ENCODE measurements at regions not wholly inside any gene's neighbourhood (a gene's known extent, or its start where the extent isn't known, plus 50 kb on each side); places are given as distances from the start of the nearest gene placed in this dataset.

- TF ChIP-seq ZGPAT (CRISPR knock-in tag; IDR thresholded peaks at IDR 0.05) (peak; percentile 51), DPF2 (CRISPR knock-in tag; IDR thresholded peaks at IDR 0.05; ENCODE audit: borderline replicate concordance, low read depth) (peak; percentile 57; the same call in 1 of the 2 replicates), ZNF770 (CRISPR knock-in tag; IDR thresholded peaks at IDR 0.05) (no peak), FOXK1 (CRISPR knock-in tag; IDR thresholded peaks at IDR 0.05; ENCODE audit: borderline replicate concordance, low read depth) (peak; percentile 32; the same call in 1 of the 2 replicates), LCORL (IDR thresholded peaks at IDR 0.05) (0 out of 2 replicates have a peak, but pooled peaks have one; percentile 6), LCORL (CRISPR knock-in tag; IDR thresholded peaks at IDR 0.05) (peak; percentile 58), GATAD2A (CRISPR knock-in tag; IDR thresholded peaks at IDR 0.05) (peak; percentile 81), PAXIP1 (CRISPR knock-in tag; conservative IDR thresholded peaks at IDR 0.05) (peak; percentile 75), SMC3 (IDR thresholded peaks at IDR 0.05; ENCODE audit: low read length) (no peak), SETDB1 (CRISPR knock-in tag; IDR thresholded peaks at IDR 0.05; ENCODE audit: borderline replicate concordance) (no peak), ZFP36L1 (CRISPR knock-in tag; IDR thresholded peaks at IDR 0.05) (0 out of 2 replicates have a peak, but pooled peaks have one; percentile 41), TCF7 (IDR thresholded peaks at IDR 0.05; ENCODE audit: low read depth) (0 out of 2 replicates have a peak, but pooled peaks have one; percentile 25), HNF4A (CRISPR knock-in tag; IDR thresholded peaks at IDR 0.05) (peak; percentile 79), FOSL2 (CRISPR knock-in tag; IDR thresholded peaks at IDR 0.05) (peak; percentile 77), ERF (CRISPR knock-in tag; IDR thresholded peaks at IDR 0.05) (0 out of 2 replicates have a peak, but pooled peaks have one; percentile 41), MYC (CRISPR knock-in tag; IDR thresholded peaks at IDR 0.05; ENCODE audit: borderline replicate concordance) (no peak), TBX2 (CRISPR knock-in tag; IDR thresholded peaks at IDR 0.05; ENCODE audit: borderline replicate concordance) (no peak), NCOA2 (CRISPR knock-in tag; IDR thresholded peaks at IDR 0.05) (peak; percentile 59; the same call in 1 of the 2 replicates), NFIC (IDR thresholded peaks at IDR 0.05; ENCODE audit: low read length) (peak; percentile 63; the same call in 1 of the 2 replicates), HDAC2 (CRISPR knock-in tag; IDR thresholded peaks at IDR 0.05) (peak; percentile 40; the same call in 1 of the 2 replicates), SALL1 (CRISPR knock-in tag; IDR thresholded peaks at IDR 0.05) (peak; percentile 68; the same call in 1 of the 2 replicates), ZZZ3 (CRISPR knock-in tag; IDR thresholded peaks at IDR 0.05; ENCODE audit: borderline replicate concordance) (no peak), HDAC1 (CRISPR knock-in tag; IDR thresholded peaks at IDR 0.05) (0 out of 2 replicates have a peak, but pooled peaks have one; percentile 41), ZNF703 (CRISPR knock-in tag; IDR thresholded peaks at IDR 0.05; ENCODE audit: borderline replicate concordance) (no peak), MED1 (CRISPR knock-in tag; IDR thresholded peaks at IDR 0.05) (peak; percentile 54), ASH2L (IDR thresholded peaks at IDR 0.05; ENCODE audit: insufficient read length, low read depth, low read length) (peak; percentile 27)
Observed at GRCh38 chr6:147060636-147061035, 143.6 kb upstream of the STXBP5 start (continued).
